Activated T-helper 2 cell treated with anti-CD3 and anti-CD28 coated beads, Interferon-gamma antibody, Interleukin-2, Interleukin-4, amounts not matched to agents 10 μg/mL and 5 μg/mL and 100 μg/mL, durations not matched to agents 14 hours and 24 hours and 36 hours (primary cell): ENCODE measurements at regions not wholly inside any gene's neighbourhood (a gene's known extent, or its start where the extent isn't known, plus 50 kb on each side); places are given as distances from the start of the nearest gene placed in this dataset.
"Not testable (repeated sequence)": the region's sequence is repeated elsewhere in the genome, so short reads cannot be mapped to it uniquely, and the experiment has no call there.

ENCODE experiments used
- DNase-seq: peaks from one replicate; pipeline ENCODE4 v3.0.0; 2021; ENCODE audit warnings: low spot score
- H3K27ac Mint-ChIP-seq: one replicate; pipeline ENCODE4 v1.8.0; 2021; ENCODE audit warnings: mixed read lengths
- H3K27me3 Mint-ChIP-seq: one replicate; pipeline ENCODE4 v1.8.0; 2021; ENCODE audit warnings: low read depth, mixed read lengths
- H3K36me3 Mint-ChIP-seq: one replicate; pipeline ENCODE4 v1.8.0; 2021; ENCODE audit warnings: low read depth, mixed read lengths
- H3K4me1 Mint-ChIP-seq: one replicate; pipeline ENCODE4 v1.8.0; 2021; ENCODE audit warnings: low read depth, mixed read lengths
- H3K4me3 Mint-ChIP-seq: one replicate; pipeline ENCODE4 v1.8.0; 2021; ENCODE audit warnings: low read depth, mild to moderate bottlenecking, moderate library complexity, mixed read lengths
- H3K9me3 Mint-ChIP-seq: one replicate; pipeline ENCODE4 v1.8.0; 2021; ENCODE audit warnings: mixed read lengths
- intact Hi-C: fragments of 100-400 bp; cut with micrococcal nuclease; formaldehyde crosslinking; loops from one replicate; pipeline ENCODE4 v1.15.1; 2023

GRCh38 chr16:47990676-47991075, 165.1 kb downstream of the ABCC12 start:
- no peak overlapping the region for H3K27ac Mint-ChIP-seq
- no peaks in the 10 kb centered on the region for H3K36me3 Mint-ChIP-seq
- no peak for DNase-seq
- no peaks in the 10 kb centered on the region for H3K9me3 Mint-ChIP-seq
- no peak overlapping the region for H3K4me3 Mint-ChIP-seq
- H3K27me3 Mint-ChIP-seq, result no peaks in the 10 kb centered on the region
- H3K4me1 Mint-ChIP-seq, result no peaks in the 10 kb centered on the region
- intact Hi-C loops, result no loop called here

- Mint-ChIP-seq H3K4me3 (no peak overlapping the region), H3K27me3 (no peaks in the 10 kb centered on the region), H3K36me3 (no peaks in the 10 kb centered on the region), H3K27ac (no peak overlapping the region), H3K9me3 (no peaks in the 10 kb centered on the region), H3K4me1 (no peaks in the 10 kb centered on the region)
- intact Hi-C loops, result no loop called here
- DNase-seq, result no peak
These were observed 168.7 kb downstream of the ABCC12 start for GRCh38 chr16:47987136-47987535.

DNA sequence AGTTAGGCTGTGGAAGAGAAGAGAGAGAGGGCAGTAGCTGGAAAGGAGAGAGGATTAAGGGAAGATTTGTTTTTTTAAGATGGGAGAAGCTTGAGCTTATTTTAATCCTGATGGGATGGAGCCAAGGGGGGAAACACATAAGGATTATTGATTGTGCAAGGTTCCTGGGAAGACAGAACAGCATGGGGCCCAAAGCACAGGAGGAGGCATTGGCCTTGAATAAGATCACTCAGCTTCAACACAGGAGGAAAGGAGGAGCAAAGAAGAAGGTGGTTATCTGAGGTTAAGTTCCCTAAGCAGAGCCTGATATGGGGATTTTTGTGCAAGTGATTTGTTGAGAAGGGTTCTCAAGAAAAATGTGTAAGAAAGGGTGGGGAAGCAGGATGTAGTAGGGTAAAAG, 169.8 kb downstream of the ABCC12 start:
- Mint-ChIP-seq H3K27me3 (no peaks in the 10 kb centered on the region), H3K4me1 (no peaks in the 10 kb centered on the region), H3K27ac (no peak overlapping the region), H3K9me3 (no peaks in the 10 kb centered on the region), H3K4me3 (no peak overlapping the region), H3K36me3 (no peaks in the 10 kb centered on the region)
- no peak for DNase-seq
- intact Hi-C loops, result no loop called here

DNA sequence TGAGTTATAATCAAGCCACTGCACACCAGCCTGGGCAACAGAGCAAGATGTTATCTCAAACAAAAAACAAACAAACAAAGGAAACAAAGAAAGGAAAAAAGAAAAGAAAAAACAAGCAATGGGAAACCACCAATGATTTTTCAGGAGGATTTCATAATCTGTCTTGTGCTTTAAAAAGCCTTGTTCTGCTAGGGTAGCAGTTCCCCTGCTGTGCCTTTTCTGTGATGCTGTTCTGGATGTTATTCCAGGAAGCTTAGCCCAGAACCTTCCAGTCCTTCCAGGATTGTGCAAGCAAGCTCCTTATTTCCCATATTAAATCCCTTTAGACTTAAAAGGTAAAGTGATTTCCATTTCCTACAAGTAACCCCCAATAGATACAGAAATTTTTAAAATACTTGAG, 171.1 kb downstream of the ABCC12 start:
- no peak overlapping the region for H3K4me3 Mint-ChIP-seq
- no peak for DNase-seq
- no peaks in the 10 kb centered on the region for H3K4me1 Mint-ChIP-seq
- no peaks in the 10 kb centered on the region for H3K9me3 Mint-ChIP-seq
- H3K36me3 Mint-ChIP-seq, result no peaks in the 10 kb centered on the region
- H3K27ac Mint-ChIP-seq, result no peak overlapping the region
- intact Hi-C loops, result no loop called here
- no peaks in the 10 kb centered on the region for H3K27me3 Mint-ChIP-seq

GRCh38 chr16:47983999-47984580, 171.7 kb downstream of the ABCC12 start:
- Mint-ChIP-seq H3K9me3 (no peaks in the 10 kb centered on the region), H3K4me1 (no peaks in the 10 kb centered on the region), H3K4me3 (no peak overlapping the region), H3K27ac (no peak overlapping the region), H3K36me3 (no peaks in the 10 kb centered on the region), H3K27me3 (no peaks in the 10 kb centered on the region)
- intact Hi-C loops, result no loop called here
- no peak for DNase-seq

GRCh38 chr16:47980212-47980611, 175.6 kb downstream of the ABCC12 start:
- intact Hi-C loops, result no loop called here
- no peaks in the 10 kb centered on the region for H3K36me3 Mint-ChIP-seq
- no peaks in the 10 kb centered on the region for H3K9me3 Mint-ChIP-seq
- H3K4me1 Mint-ChIP-seq, result no peaks in the 10 kb centered on the region
- no peak overlapping the region for H3K4me3 Mint-ChIP-seq
- H3K27ac Mint-ChIP-seq, result no peak overlapping the region
- DNase-seq, result no peak
- H3K27me3 Mint-ChIP-seq, result no peaks in the 10 kb centered on the region

DNA sequence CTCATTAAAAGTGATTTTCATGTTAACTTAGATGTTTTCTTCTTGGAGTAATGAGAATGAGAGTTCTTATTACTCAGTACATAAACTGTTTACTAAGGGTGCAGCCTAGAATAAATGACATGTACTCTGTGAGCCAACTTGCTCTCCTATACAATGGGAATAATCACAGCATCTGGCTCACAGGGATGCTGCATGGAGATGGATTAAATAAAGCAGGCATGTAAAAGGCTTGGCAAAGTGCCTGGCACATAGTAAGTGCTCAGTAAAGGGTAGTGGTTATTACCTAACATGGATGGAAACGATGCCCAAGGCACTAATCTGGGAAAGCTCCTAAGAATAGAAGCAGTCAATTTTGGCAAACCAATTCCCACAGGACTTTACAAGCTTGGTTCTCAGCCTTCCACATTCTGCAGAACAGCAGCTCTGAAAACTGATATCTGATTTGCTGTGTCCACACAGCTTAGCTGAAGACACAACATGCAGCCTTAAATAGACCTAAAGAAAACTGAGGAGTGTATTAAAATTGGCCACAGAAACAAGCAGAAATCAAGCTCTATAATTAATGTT, 176.1 kb downstream of the ABCC12 start:
- Mint-ChIP-seq H3K27me3 (no peaks in the 10 kb centered on the region), H3K9me3 (no peaks in the 10 kb centered on the region), H3K27ac (no peak overlapping the region), H3K36me3 (no peaks in the 10 kb centered on the region), H3K4me3 (no peak overlapping the region), H3K4me1 (no peaks in the 10 kb centered on the region)
- DNase-seq, result no peak
- intact Hi-C loops, result no loop called here

- no peak for DNase-seq
- Mint-ChIP-seq H3K4me1 (no peaks in the 10 kb centered on the region), H3K27ac (no peak overlapping the region), H3K9me3 (no peaks in the 10 kb centered on the region), H3K27me3 (no peaks in the 10 kb centered on the region), H3K4me3 (no peak overlapping the region), H3K36me3 (no peaks in the 10 kb centered on the region)
- intact Hi-C loops, result no loop called here
These were observed 176.7 kb downstream of the ABCC12 start for GRCh38 chr16:47979164-47979520.

GRCh38 chr16:47978491-47979163, 177.2 kb downstream of the ABCC12 start:
- Mint-ChIP-seq H3K4me3 (no peak overlapping the region), H3K9me3 (no peaks in the 10 kb centered on the region), H3K4me1 (no peaks in the 10 kb centered on the region), H3K27ac (no peak overlapping the region), H3K27me3 (no peaks in the 10 kb centered on the region), H3K36me3 (no peaks in the 10 kb centered on the region)
- no peak for DNase-seq
- intact Hi-C loops, result no loop called here

GRCh38 chr16:47977802-47978201, 178.0 kb downstream of the ABCC12 start:
- Mint-ChIP-seq H3K36me3 (no peaks in the 10 kb centered on the region), H3K9me3 (no peaks in the 10 kb centered on the region), H3K27me3 (no peaks in the 10 kb centered on the region), H3K4me1 (no peaks in the 10 kb centered on the region), H3K27ac (no peak overlapping the region), H3K4me3 (no peak overlapping the region)
- intact Hi-C loops, result no loop called here
- DNase-seq, result no peak

GRCh38 chr16:47976636-47977210, 179.1 kb downstream of the ABCC12 start:
- H3K4me1 Mint-ChIP-seq, result no peaks in the 10 kb centered on the region
- no peaks in the 10 kb centered on the region for H3K27me3 Mint-ChIP-seq
- intact Hi-C loops, result no loop called here
- H3K4me3 Mint-ChIP-seq, result no peak overlapping the region
- H3K9me3 Mint-ChIP-seq, result no peaks in the 10 kb centered on the region
- H3K27ac Mint-ChIP-seq, result no peak overlapping the region
- DNase-seq, result no peak
- H3K36me3 Mint-ChIP-seq, result no peaks in the 10 kb centered on the region

DNA sequence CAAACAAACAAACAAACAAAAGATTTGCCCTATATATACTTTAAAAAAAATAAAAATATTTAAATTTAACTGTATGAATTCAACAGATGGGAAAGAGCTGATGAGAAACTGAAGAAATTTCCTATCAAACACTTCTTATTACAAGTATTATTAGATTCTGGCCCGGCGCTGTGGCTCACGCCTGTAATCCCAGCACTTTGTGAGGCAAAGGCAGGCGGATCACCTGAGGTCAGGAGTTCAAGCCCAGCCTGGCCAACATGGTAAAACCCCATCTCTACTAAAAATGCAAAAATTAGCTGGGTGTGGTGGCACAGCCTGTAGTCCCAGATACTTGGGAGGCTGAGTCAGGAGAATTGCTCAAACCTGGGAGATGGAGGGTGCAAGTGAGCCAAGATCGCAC, 180.8 kb downstream of the ABCC12 start:
- H3K4me3 Mint-ChIP-seq, H3K36me3 Mint-ChIP-seq, H3K27me3 Mint-ChIP-seq, H3K27ac Mint-ChIP-seq, intact Hi-C loops, H3K9me3 Mint-ChIP-seq, H3K4me1 Mint-ChIP-seq, DNase-seq: not testable (repeated sequence)

- H3K4me1 Mint-ChIP-seq, result no peaks in the 10 kb centered on the region
- no peak overlapping the region for H3K27ac Mint-ChIP-seq
- no peak for DNase-seq
- H3K9me3 Mint-ChIP-seq, result no peaks in the 10 kb centered on the region
- intact Hi-C loops, result no loop called here
- no peaks in the 10 kb centered on the region for H3K36me3 Mint-ChIP-seq
- no peaks in the 10 kb centered on the region for H3K27me3 Mint-ChIP-seq
- no peak overlapping the region for H3K4me3 Mint-ChIP-seq
These were observed 182.2 kb downstream of the ABCC12 start for GRCh38 chr16:47973552-47973951.
